Ovary (tissue), 7 donors: ENCODE measurements at regions not wholly inside any gene's neighbourhood (a gene's known extent, or its start where the extent isn't known, plus 50 kb on each side); places are given as distances from the start of the nearest gene placed in this dataset.

ENCODE experiments used
- DNase-seq, 5 donors: peaks; one replicate each; pipeline ENCODE4 v3.0.0-alpha.2; 2019 to 2020
- H3K27ac ChIP-seq, 2 donors: fragments of 200-600 bp; one replicate each; pipeline versions ENCODE4 v1.5.1 to v1.8.0; 2019 to 2022
- H3K27me3 ChIP-seq: fragments of 200-600 bp; one replicate; pipeline ENCODE4 v1.8.0; 2022
- H3K36me3 ChIP-seq: fragments of 200-600 bp; sonication (generic); one replicate; pipeline ENCODE4 v1.5.1; 2019
- H3K4me1 ChIP-seq: one replicate; pipeline ENCODE4 v1.8.1; 2013; ENCODE audit warnings: mild to moderate bottlenecking, moderate library complexity; ENCODE audit not compliant: insufficient read depth
- H3K4me3 ChIP-seq: fragments of 200-600 bp; sonication (generic); one replicate; pipeline ENCODE4 v1.5.1; 2017
- H3K9me3 ChIP-seq, 2 donors: fragments of 200-600 bp in 1 of 2; sonication (generic) in 1 of 2; one replicate each; pipeline versions ENCODE4 v1.5.1 to v1.8.1; 2013 to 2019; ENCODE audit warnings: mild to moderate bottlenecking in 1 of 2, moderate library complexity in 1 of 2
- EP300 ChIP-seq: sonication (generic); formaldehyde crosslinking; IDR thresholded peaks from one replicate; pipeline ENCODE4 v1.6.1; 2017; ENCODE audit warnings: antibody characterized with exemption
- POLR2A ChIP-seq: fragments of 450-650 bp; IDR thresholded peaks from one replicate; pipeline ENCODE4 v1.6.1; 2017; ENCODE audit warnings: antibody characterized with exemption, mild to moderate bottlenecking, moderate library complexity
- WGBS, 3 donors: extraction: QIAGEN DNeasy Blood & Tissue Kit in 1 of 3; methylation state at CpG; one replicate each; pipeline versions ENCODE4 v1.1.5 to v1.1.7; 2013 to 2017; 5-methylcytosine and 5-hydroxymethylcytosine counted together
- intact Hi-C, 4 donors: fragments of 100-400 bp; cut with DNase I; formaldehyde crosslinking; loops; one replicate each; pipeline versions ENCODE4 v1.11.0 to v1.15.1; 2022 to 2023
- TF ChIP-seq, protein P1 (sequence below), 3 donors: fragments of 450-650 bp in 2 of 3; fragments of 200-600 bp in 1 of 3; IDR thresholded peaks; one replicate each; pipeline versions ENCODE4 v1.5.1 to v1.8.0; 2016 to 2022; ENCODE audit warnings: antibody characterized with exemption in 3 of 3, mild to moderate bottlenecking in 1 of 3
- donor health status: DM: no; HTN: no; CAD: no; lungs with moderate emphysema.
- donor health status: DM: no; HTN: no; CAD: no.
- donor health status: Bipolar disorder and iron deficiency.
- donor health status: DM: no; HTN: no; CAD: no.
- donor health status: DM: yes; HTN: yes; CAD: no.

DNA sequence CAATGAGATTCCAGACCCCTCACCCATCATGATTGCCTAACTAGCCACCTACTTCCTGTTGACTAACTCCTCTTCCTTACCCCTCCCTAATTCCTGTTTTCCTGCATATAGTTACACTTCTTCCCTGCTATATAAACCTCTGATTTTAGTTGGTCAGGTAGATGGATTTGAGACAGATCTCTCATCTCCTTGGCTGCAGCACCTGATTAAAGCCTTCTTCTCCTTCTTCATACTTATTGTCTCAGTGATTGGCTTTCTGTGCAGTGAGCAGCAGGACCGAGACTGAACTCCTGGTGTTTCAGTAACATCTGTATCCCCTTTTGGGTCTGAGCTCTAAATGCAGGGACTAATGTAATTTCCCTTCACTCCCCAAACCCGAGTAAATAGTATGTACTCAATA is 51.7 kb upstream of the ATXN1 start:
- TF ChIP-seq POLR2A (no peak), EP300 (no peak)
- TF ChIP-seq, protein P1, sequence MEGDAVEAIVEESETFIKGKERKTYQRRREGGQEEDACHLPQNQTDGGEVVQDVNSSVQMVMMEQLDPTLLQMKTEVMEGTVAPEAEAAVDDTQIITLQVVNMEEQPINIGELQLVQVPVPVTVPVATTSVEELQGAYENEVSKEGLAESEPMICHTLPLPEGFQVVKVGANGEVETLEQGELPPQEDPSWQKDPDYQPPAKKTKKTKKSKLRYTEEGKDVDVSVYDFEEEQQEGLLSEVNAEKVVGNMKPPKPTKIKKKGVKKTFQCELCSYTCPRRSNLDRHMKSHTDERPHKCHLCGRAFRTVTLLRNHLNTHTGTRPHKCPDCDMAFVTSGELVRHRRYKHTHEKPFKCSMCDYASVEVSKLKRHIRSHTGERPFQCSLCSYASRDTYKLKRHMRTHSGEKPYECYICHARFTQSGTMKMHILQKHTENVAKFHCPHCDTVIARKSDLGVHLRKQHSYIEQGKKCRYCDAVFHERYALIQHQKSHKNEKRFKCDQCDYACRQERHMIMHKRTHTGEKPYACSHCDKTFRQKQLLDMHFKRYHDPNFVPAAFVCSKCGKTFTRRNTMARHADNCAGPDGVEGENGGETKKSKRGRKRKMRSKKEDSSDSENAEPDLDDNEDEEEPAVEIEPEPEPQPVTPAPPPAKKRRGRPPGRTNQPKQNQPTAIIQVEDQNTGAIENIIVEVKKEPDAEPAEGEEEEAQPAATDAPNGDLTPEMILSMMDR (IDR thresholded peaks at IDR 0.05), result no peak
- Histone ChIP-seq H3K36me3 (no peaks in the 10 kb centered on the region), H3K27me3 (no peaks in the 10 kb centered on the region), H3K9me3 (no peaks in the 10 kb centered on the region), H3K4me1 (no peaks in the 10 kb centered on the region), H3K27ac (no peak overlapping the region), H3K4me3 (no peak overlapping the region)
- no peak for DNase-seq
- intact Hi-C loops, result no loop called here
- 89 to 93% (median 90%) methylated on average over 2 of the region's 2 CpGs for WGBS, 3 donors

DNA sequence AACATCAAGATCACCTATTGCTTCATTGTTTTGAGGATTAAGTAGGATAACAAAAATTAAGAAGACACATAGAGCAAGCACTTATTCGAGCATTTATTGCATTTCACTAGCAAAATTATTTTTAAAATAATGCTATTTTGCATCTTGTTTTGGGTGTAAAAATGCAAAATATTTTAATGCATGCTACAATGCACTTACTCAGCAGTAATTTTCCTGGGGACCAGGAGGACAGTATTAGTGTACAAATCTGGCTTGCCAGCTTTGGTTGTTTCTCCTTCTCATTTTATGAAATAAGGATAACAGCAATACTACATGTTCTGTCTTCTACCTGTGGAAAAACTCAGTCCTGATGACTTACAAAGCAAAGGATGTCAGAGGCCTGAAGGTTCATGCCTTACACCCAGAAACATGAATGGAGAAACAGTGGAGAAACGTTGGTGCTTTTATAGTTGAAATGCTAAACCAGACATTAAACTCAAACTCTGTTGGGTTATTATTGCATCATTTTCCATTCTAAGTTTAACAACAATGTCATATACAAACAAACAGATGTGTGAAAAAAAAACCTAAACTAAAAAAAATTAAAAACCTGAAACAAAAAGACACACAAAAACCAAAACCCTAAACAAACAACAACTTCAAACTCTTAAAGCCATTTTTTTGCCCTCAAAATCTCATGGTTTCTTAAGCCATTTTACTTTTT is 50.2 kb upstream of the ATXN1 start:
- Histone ChIP-seq H3K4me3 (no peak overlapping the region), H3K36me3 (no peaks in the 10 kb centered on the region), H3K27me3 (no peaks in the 10 kb centered on the region), H3K4me1 (no peaks in the 10 kb centered on the region), H3K9me3 (no peaks in the 10 kb centered on the region), H3K27ac (no peak overlapping the region)
- intact Hi-C loops, result no loop called here
- DNase-seq, result no peak
- WGBS, 3 donors, result 76 to 80% (median 79%) methylated on average over 2 of the region's 2 CpGs
- TF ChIP-seq POLR2A (no peak), EP300 (no peak)
- TF ChIP-seq, protein P1 (IDR thresholded peaks at IDR 0.05), result no peak
